MCF 10A (cell line): ENCODE measurements at regions not wholly inside any gene's neighbourhood (a gene's known extent, or its start where the extent isn't known, plus 50 kb on each side); places are given as distances from the start of the nearest gene placed in this dataset.

Experiments used
- BruUV-seq: library from RNA; stranded (reverse); fragments of 400-500 nt; replicated peaks from 2 replicates; lab custom pipeline; 2021; lab: Mats Ljungman, UMichigan
- CTCF ChIA-PET: fragments of 300-600 bp; sonication (Branson Sonifier 250); formaldehyde crosslinking; extraction: SDS; loops from one replicate; lab custom pipeline; 2021; ENCODE audit warnings: antibody characterized with exemption, inconsistent platforms; lab: Yijun Ruan, JAX
- POLR2A ChIA-PET: fragments of 300-600, 350-650 bp; sonication (Branson Sonifier 250); formaldehyde crosslinking; extraction: SDS; loops from one replicate; lab custom pipeline; 2020; ENCODE audit warnings: antibody characterized with exemption, inconsistent platforms; lab: Yijun Ruan, JAX
- DNase-seq: peaks from one replicate; pipeline ENCODE4 v3.0.0-alpha.2; 2018; ENCODE audit not compliant: unreplicated experiment
- H3K27ac Mint-ChIP-seq: one replicate; pipeline ENCODE4 v1.8.0; 2022; ENCODE audit warnings: mild to moderate bottlenecking, low read depth, mixed read lengths; ENCODE audit not compliant: unreplicated experiment
- H3K27me3 Mint-ChIP-seq: one replicate; pipeline ENCODE4 v1.8.0; 2022; ENCODE audit warnings: mixed read lengths; ENCODE audit not compliant: insufficient read depth, unreplicated experiment
- H3K36me3 Mint-ChIP-seq: one replicate; pipeline ENCODE4 v1.8.0; 2022; ENCODE audit warnings: mild to moderate bottlenecking, moderate library complexity, mixed read lengths; ENCODE audit not compliant: insufficient read depth, unreplicated experiment
- H3K4me1 Mint-ChIP-seq: one replicate; pipeline ENCODE4 v1.8.0; 2022; ENCODE audit warnings: mixed read lengths; ENCODE audit not compliant: insufficient read depth, unreplicated experiment
- H3K4me3 Mint-ChIP-seq: one replicate; pipeline ENCODE4 v1.8.0; 2022; ENCODE audit warnings: mild to moderate bottlenecking, moderate library complexity, mixed read lengths; ENCODE audit not compliant: unreplicated experiment
- H3K9me3 Mint-ChIP-seq: one replicate; pipeline ENCODE4 v1.8.0; 2022; ENCODE audit warnings: mixed read lengths; ENCODE audit not compliant: unreplicated experiment
- CTCF ChIP-seq: fragments of 200-600 bp; IDR thresholded peaks from one replicate; pipeline ENCODE4 v1.8.0; 2022; ENCODE audit warnings: antibody characterized with exemption, mild to moderate bottlenecking; ENCODE audit not compliant: unreplicated experiment
- intact Hi-C: fragments of 100-400 bp; cut with micrococcal nuclease; formaldehyde crosslinking; loops from 2 replicates; pipeline ENCODE4 v1.14.1; 2022

- CTCF ChIA-PET, result interaction anchor here (0.6 to 24.5 kb wide), 9 partner anchors 13 to 904 kb away, joined by 3 to 549 read pairs (median 4); no protein-coding TSS in a partner anchor
- DNase-seq, result no peak
- H3K27ac Mint-ChIP-seq, result no peak overlapping the region
- no peaks in the 10 kb centered on the region for H3K4me1 Mint-ChIP-seq
- H3K27me3 Mint-ChIP-seq, result no peaks in the 10 kb centered on the region
- H3K9me3 Mint-ChIP-seq, result no peaks in the 10 kb centered on the region
- POLR2A ChIA-PET, result no interaction called here
- no peak for TF ChIP-seq CTCF
- intact Hi-C loops, result no loop called here
- H3K36me3 Mint-ChIP-seq, result no peaks in the 10 kb centered on the region
- BruUV-seq, result no TSS peak
- no peak overlapping the region for H3K4me3 Mint-ChIP-seq
Observed at GRCh38 chr20:22678678-22679077, 94.3 kb upstream of the FOXA2 start.

- no TSS peak for BruUV-seq
- intact Hi-C loops, result no loop called here
- H3K4me3 Mint-ChIP-seq, result no peak overlapping the region
- CTCF ChIA-PET, result interaction anchor here (0.7 to 24.5 kb wide), 11 partner anchors 12 to 960 kb away, joined by 3 to 549 read pairs (median 4); no protein-coding TSS in a partner anchor
- POLR2A ChIA-PET, result interaction anchor here (0.7 kb wide), 1 partner anchor 341 kb away, joined by 3 read pairs; no protein-coding TSS in a partner anchor
- no peaks in the 10 kb centered on the region for H3K27me3 Mint-ChIP-seq
- H3K4me1 Mint-ChIP-seq, result no peaks in the 10 kb centered on the region
- no peaks in the 10 kb centered on the region for H3K9me3 Mint-ChIP-seq
- no peak overlapping the region for H3K27ac Mint-ChIP-seq
- H3K36me3 Mint-ChIP-seq, result no peaks in the 10 kb centered on the region
- TF ChIP-seq CTCF, result no peak
- no peak for DNase-seq
Observed at GRCh38 chr20:22679197-22679596, 94.8 kb upstream of the FOXA2 start.

- no peak for TF ChIP-seq CTCF
- DNase-seq, result no peak
- H3K9me3 Mint-ChIP-seq, result no peaks in the 10 kb centered on the region
- H3K27ac Mint-ChIP-seq, result no peak overlapping the region
- intact Hi-C loops, result loop anchor here (10.0 kb wide), 1 partner anchor 965 kb away; no protein-coding TSS in a partner anchor
- peaks cover 8% of the 10 kb centered on the region for H3K4me1 Mint-ChIP-seq
- H3K4me3 Mint-ChIP-seq, result no peak overlapping the region
- no peaks in the 10 kb centered on the region for H3K36me3 Mint-ChIP-seq
- ChIA-PET CTCF (interaction anchor here (0.6 to 24.5 kb wide), 15 partner anchors 8 to 1317 kb away, joined by 3 to 549 read pairs (median 4); no protein-coding TSS in a partner anchor), POLR2A (interaction anchor here (0.6 to 0.7 kb wide), 5 partner anchors 10 to 663 kb away, joined by 3 to 4 read pairs (median 3); no protein-coding TSS in a partner anchor)
- no TSS peak for BruUV-seq
- no peaks in the 10 kb centered on the region for H3K27me3 Mint-ChIP-seq
Observed at GRCh38 chr20:22680031-22680740, 95.8 kb upstream of the FOXA2 start.

GRCh38 chr20:22681591-22682248 lies 97.3 kb upstream of the FOXA2 start:
- Mint-ChIP-seq H3K36me3 (no peaks in the 10 kb centered on the region), H3K4me1 (peaks cover 19% of the 10 kb centered on the region), H3K9me3 (no peaks in the 10 kb centered on the region), H3K4me3 (no peak overlapping the region), H3K27ac (no peak overlapping the region), H3K27me3 (no peaks in the 10 kb centered on the region)
- CTCF ChIA-PET, result interaction anchor here (0.6 to 24.5 kb wide), 11 partner anchors 10 to 519 kb away, joined by 3 to 549 read pairs (median 5); no protein-coding TSS in a partner anchor
- no peak for TF ChIP-seq CTCF
- intact Hi-C loops, result loop anchor here (10.0 kb wide), 1 partner anchor 967 kb away; no protein-coding TSS in a partner anchor
- DNase-seq, result no peak
- POLR2A ChIA-PET, result interaction anchor here (0.8 to 1.2 kb wide), 2 partner anchors 279 to 343 kb away, joined by 4 read pairs; no protein-coding TSS in a partner anchor
- BruUV-seq, result no TSS peak
